Activated CD8-positive, alpha-beta memory T cell treated with anti-CD3 and anti-CD28 coated beads for 36 hours (primary cell): ENCODE measurements at regions not wholly inside any gene's neighbourhood (a gene's known extent, or its start where the extent isn't known, plus 50 kb on each side); places are given as distances from the start of the nearest gene placed in this dataset.

Experiments
- CTCF ChIA-PET: fragments of 350-600 bp; sonication (Branson Sonifier 250); formaldehyde crosslinking; loops from one replicate; lab custom pipeline; 2021; ENCODE audit warnings: antibody characterized with exemption; lab: Charles Lee
- POLR2A ChIA-PET: fragments of 350-600 bp; sonication (Branson Sonifier 250); formaldehyde crosslinking; loops from one replicate; lab custom pipeline; 2021; ENCODE audit warnings: antibody characterized with exemption; lab: Charles Lee

- ChIA-PET CTCF (interaction anchor here (1.5 kb wide), 1 partner anchor 92 kb away, joined by 4 read pairs; the partner anchor contains the start of gene VEGFA), POLR2A (no interaction called here)
These were observed 91.3 kb downstream of the VEGFA start for GRCh38 chr6:43861212-43861894.

DNA sequence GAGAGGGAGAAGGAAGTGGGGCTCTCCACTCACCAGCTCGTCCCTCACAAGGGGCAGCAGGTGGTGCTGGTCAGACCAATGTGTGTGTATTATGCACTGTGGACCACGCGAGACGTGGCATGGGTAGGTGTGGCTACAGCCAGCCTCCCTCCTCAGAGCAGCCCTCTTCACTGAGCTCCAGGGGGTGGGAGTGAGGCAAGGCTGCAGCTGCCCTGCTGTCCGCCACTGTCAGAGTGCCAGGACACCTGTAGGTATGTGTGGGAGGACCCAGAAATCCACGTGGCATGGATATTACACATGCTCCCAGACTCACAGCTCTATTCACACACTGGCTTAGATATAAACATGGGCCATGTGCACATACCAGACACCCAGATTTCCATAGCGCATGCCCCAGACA is 90.3 kb downstream of the VEGFA start:
- POLR2A ChIA-PET, result no interaction called here
- CTCF ChIA-PET, result no interaction called here

- POLR2A ChIA-PET, result no interaction called here
- CTCF ChIA-PET, result no interaction called here
These were observed 89.2 kb downstream of the VEGFA start for GRCh38 chr6:43859213-43859612.

DNA sequence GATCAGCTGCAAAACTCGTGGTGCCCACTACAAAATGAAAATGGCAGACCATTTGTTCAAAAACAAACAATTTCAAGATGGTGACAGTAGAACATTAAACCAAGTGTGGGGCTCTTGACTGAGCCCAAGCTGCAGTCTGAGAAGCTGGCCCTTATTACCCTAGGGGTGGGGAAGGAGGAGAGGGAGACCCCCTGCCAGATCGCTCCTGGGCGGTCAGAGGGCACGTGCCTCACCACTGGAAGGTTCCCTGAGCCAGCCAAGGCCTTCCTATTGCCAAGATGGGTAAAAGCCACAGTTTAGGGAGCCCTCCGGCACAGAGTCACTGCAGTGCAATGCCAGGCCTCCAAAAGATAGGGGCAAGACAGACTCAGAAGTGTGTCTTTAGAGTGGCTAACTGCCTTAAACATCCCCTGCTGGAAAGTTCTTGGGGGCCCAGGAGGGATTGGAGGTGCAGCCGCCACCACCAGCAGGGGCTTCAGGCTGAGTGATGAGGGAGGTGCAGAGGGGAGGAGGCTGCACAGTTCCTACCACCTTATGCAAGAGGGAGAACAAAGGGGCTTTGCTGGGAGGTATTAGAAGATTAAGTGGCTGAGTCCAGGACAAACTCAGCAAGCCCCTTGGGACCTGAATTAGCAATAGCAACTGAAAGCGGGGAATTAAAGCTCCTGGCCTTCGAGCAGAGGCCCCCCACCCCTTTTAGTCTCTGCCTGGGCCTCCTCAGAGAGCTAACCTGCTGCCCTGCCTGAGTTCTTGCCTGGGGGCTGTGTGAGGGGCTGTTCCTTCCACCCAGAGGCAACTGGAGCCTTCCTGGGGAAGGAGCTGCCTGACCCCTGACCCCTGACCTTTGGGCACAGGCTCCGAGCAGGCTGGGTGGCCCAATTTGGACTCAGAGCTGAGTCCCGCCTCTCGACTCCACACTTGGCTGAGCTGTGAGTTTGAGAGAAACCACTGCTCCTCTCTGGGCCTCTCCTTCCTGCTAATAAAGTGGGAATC is 88.4 kb downstream of the VEGFA start:
- POLR2A ChIA-PET, result no interaction called here
- CTCF ChIA-PET, result no interaction called here

GRCh38 chr6:43856005-43856765 is 86.2 kb downstream of the VEGFA start:
- ChIA-PET POLR2A (no interaction called here), CTCF (no interaction called here)

DNA sequence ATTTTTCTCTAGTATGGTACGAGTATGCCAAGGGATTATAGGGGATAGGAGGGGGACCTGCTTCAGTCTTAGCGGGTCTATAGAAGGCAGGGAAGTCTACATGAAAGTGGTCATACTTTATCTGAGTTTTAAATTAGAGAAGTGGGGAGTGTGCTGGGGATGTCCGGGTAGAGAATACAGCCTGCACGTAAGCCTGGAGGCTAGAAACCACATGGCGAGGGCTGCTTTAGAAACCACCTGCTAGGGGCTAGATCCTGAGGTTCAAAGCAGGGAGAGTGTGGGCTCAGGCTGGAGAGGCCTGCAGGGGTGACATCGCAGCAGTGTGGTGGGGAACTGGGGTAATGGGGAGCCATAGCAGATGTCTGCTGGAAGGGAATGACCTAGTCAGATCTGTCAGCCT is 85.2 kb downstream of the VEGFA start:
- POLR2A ChIA-PET, result no interaction called here
- CTCF ChIA-PET, result no interaction called here

DNA sequence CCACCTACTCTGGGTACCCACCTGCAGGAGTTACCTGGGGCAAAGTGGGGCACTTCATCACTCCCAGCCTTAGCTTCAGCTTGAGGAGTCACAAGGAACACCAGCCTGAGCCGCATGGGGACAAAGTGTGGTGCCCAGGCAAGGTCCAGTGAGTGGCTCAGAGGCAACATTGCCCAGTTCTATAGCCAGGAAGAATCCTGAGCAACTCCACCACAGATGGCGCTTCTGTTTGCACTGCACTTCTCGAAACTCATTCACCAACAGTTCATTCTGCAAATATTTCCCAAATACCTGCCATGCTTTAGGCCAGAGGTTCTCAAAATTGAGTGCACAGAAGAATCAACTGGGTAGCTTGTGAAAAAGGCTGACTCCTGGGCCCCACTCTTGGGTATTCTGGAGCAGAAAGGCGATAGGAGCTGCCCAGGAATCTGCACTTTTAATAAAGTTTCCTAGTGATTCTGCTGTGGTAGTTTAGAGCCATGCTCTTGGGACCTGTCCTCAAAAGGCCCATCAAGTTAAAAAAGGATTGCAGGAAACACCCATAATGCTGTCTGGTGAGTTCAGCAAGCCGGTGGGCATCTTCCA is 83.1 kb downstream of the VEGFA start:
- ChIA-PET POLR2A (no interaction called here), CTCF (no interaction called here)

GRCh38 chr6:43852350-43852864 is 82.4 kb downstream of the VEGFA start:
- CTCF ChIA-PET, result no interaction called here

DNA sequence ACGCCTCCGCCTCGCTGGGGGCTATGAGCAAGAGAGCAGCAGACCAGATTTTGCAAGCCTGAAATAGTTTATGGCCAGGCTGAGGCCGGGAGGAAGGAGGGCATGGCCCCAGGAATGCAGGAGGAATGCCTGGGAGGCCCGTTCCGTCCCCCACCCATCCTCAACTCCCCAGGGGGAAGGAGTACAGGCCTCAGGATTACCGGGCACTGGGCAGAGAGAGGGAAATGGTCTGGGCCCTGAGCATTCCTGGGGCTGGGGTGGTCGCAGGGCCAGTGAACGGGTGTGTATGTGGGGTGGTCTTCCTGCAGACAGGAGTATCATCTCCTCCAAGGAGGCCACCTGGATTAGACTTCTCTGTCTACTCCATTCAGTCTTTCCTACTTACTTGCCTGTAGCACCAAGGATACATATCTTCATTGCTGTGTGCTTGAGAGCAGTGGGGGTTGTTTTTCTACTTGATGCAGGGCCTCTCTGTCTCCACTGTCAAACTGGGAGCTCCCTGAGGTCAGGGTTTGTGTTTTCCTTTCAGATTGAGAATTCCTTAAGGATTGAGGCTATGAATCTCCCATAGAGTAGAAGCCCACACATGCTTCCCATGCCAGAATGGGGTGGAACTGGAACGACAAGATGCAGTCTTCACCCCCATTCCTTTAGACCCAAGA is 81.3 kb downstream of the VEGFA start:
- CTCF ChIA-PET, result no interaction called here
- POLR2A ChIA-PET, result no interaction called here

More at GRCh38 chr6:43852350-43852864, 82.4 kb downstream of the VEGFA start:
- POLR2A ChIA-PET, result interaction anchor here (0.7 kb wide), 1 partner anchor 221 kb away, joined by 3 read pairs; no protein-coding TSS in a partner anchor

GRCh38 chr6:43850314-43851203 is 80.5 kb downstream of the VEGFA start:
- ChIA-PET CTCF (interaction anchor here (0.6 kb wide), 1 partner anchor 500 kb away, joined by 5 read pairs; no protein-coding TSS in a partner anchor), POLR2A (no interaction called here)

DNA sequence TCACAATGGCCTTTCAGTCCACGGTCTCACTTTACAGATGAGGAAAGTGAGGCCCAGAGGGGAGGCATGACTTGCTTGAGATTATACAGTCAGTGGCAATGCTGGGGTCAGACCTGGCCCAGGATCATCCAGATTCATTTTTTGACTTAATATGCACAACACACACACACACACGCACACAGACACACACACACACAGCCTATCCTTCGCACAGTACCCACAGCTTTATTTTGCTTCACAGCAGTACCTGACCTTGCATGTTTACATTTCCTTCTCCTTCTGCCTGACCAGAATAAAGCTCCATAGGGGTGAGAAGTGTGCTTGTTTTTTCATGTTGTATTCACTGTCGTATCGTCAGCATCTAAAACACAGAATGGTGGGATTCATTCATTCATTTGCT is 79.8 kb downstream of the VEGFA start:
- CTCF ChIA-PET, result interaction anchor here (0.6 kb wide), 1 partner anchor 501 kb away, joined by 5 read pairs; no protein-coding TSS in a partner anchor

GRCh38 chr6:43848671-43849391 is 78.8 kb downstream of the VEGFA start:
- CTCF ChIA-PET, result no interaction called here
- POLR2A ChIA-PET, result no interaction called here

More for the DNA sequence above, 79.8 kb downstream of the VEGFA start:
- POLR2A ChIA-PET, result no interaction called here

DNA sequence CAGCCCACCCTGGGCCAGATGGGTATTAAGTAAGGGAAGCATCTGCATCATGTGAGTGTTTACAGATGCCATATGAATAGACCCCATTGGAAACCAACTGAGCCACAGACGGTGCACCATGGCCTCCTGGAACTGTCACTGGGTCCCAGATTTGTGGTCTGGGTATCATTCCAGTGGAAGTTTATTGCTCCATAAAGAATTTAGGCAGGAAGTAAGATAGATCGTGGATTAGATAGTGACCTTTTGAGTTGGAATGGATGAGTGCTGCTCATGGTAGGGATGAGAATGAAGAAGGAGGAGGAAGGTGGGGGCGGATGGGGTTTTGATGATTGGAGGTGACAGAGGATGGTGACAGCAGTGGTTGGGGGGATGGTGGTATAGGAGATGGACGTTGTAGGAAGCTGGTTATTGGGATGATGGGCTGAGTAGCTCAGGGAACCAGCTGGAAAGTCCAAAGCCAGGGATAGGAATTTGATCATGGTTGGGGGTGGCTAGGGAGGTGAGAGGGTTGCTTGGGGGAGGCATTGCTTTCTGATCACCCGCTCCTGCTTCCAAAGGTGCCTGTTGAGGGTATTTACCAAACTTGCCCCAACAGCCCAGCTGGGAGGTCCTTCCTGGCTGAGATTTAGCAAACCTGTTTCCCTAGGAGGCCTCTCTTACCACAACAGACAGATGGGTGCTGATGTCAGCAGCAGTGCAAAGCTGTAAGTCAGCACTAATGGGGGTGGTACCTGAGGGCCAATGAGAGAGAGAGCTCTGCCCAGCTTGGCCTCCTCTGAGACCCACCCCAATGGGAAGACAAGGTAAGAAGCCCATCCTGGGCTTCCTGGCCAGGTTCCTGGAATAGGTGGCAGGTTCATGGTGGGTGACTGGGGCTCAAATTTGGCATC is 78.0 kb downstream of the VEGFA start:
- POLR2A ChIA-PET, result no interaction called here
- CTCF ChIA-PET, result no interaction called here

GRCh38 chr6:43846556-43846955 is 76.5 kb downstream of the VEGFA start:
- CTCF ChIA-PET, result interaction anchor here (1.5 kb wide), 1 partner anchor 78 kb away, joined by 4 read pairs; no protein-coding TSS in a partner anchor
- POLR2A ChIA-PET, result no interaction called here

DNA sequence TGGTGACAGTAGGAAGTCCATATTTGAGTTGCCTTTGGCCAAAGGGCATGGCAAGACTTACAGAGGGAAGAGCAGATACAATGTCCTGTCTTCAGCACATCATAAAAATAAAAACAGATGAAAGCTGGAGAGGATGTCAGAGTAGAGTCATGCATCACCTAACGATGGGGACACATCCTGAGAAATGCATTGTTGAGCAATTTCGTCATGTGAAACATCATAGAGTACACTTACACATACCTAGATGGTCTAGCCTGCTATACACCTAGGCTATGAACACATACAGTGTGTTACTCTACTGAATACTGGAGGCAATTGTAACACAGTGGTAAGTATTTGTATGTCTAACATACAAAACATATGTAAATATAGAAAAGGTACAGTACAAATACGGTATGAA is 75.6 kb downstream of the VEGFA start:
- ChIA-PET CTCF (no interaction called here), POLR2A (no interaction called here)

DNA sequence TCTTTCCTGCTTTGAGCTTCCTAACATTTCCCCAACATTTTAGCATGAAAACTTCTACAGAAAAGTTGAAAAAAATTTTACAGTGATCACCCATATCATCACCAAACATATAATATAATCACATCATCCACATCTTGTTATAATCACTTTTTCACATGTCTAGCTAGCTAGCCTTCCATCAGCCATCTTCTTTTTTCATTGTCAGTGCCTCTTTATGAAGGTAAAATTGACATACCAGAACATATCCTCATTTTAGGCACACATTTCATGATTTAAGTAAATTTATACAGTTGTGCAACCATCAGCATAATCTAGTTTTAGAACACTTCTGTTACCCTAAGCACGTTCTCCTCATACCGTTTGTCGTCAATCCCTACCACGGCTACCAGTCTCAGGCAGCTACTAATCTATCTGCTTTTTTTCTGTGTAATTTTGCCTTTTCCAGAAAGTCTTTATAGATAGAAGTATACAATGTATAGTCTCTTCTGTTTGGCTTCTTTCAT is 73.7 kb downstream of the VEGFA start:
- ChIA-PET POLR2A (no interaction called here), CTCF (no interaction called here)
